Lung microvascular endothelial cell (primary cell): ENCODE measurements at regions not wholly inside any gene's neighbourhood (a gene's known extent, or its start where the extent isn't known, plus 50 kb on each side); places are given as distances from the start of the nearest gene placed in this dataset.

Source experiments
- DNase-seq, 2 donors: peaks; one replicate each; pipeline versions ENCODE4 v3.0.0 to v3.0.0-alpha.2; 2010; ENCODE audit warnings: low read depth in 2 of 2

- no peak for DNase-seq
These were observed 472.1 kb downstream of the BCL11B start for GRCh38 chr14:98799891-98800290.

- DNase-seq: no peak
These were observed 470.0 kb downstream of the BCL11B start for GRCh38 chr14:98802044-98802443.

DNA sequence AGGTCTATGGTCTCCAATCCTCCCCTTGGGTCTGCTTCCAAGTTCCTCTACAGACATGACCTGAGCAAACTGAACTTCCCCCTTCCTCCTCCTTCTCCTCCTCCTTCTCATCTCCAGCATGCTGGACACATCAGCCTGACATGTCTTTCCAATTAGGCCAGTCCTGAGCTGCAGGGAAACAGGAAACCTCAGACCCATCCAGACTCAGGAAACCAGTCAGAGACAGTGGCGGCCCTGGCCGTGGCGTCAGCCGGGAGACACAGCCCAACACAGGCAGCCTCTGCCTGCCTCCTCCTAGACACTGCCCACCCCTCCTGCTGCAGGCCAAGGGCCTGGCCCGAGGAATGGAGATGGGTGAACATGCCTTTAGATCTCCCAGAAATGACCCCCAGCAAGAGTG lies 468.8 kb downstream of the BCL11B start:
- no peak for DNase-seq

GRCh38 chr14:98808494-98809407 lies 463.2 kb downstream of the BCL11B start:
- DNase-seq: no peak

DNA sequence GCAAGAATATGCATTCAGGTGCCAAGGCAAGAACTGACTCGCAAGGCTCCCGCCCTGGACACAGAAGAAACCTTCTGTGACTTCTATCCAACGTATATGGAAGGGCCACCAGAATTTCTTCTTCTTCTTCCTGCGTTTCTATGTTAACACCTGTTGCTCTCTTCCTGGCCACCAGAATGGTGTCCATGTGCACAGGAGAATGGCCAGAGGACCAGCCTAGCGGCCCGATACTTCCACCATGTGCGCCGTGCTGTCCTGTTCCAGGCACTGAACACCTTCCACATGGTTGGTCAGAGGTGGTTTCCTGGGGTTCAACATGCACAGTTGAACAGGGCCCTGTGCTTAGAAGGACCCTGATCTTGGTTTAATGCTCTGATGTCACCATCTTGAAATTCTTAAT lies 455.8 kb downstream of the BCL11B start:
- no peak for DNase-seq

GRCh38 chr14:98816720-98817119 lies 455.3 kb downstream of the BCL11B start:
- DNase-seq: no peak

- DNase-seq: no peak
These were observed 452.7 kb downstream of the BCL11B start for GRCh38 chr14:98819132-98819866.

DNA sequence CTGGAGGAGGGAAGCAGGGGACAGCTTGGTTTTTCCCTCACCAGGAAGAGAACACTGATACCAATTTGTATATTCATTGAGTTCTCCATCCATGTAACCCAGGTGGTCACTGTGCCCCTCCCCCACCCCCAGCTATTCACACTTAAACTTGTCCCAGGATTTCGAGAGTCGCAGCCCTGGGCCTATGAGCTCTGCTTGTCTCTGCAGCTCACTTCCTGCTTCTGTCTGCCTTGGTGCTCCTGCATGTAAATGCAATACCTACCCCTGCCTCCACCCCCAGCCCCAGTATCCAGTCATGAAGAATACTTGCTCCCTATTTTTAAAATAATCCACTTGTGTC lies 452.2 kb downstream of the BCL11B start:
- no peak for DNase-seq

GRCh38 chr14:98822917-98823316 lies 449.1 kb downstream of the BCL11B start:
- no peak for DNase-seq

- no peak for DNase-seq
These were observed 445.4 kb downstream of the BCL11B start for GRCh38 chr14:98826618-98827017.

DNA sequence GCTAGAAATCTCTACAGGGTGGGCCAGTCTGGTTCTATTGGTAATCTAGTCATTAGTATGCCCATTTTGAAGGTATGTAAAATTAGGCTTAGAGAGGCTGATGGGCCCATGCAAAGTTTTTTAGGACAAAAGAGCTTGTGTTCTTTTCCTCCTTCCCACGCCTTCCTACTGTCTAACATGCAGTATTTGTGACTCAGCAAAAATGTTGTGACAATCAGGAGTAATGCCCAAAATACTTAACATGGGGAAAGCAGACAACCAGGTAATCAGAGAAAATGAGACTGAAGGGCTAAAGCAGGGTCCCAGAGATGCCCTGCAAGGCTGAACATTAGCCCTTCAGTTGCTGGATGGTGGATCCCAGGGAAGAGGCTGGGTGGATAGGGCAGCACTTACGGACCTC lies 437.9 kb downstream of the BCL11B start:
- DNase-seq: no peak

DNA sequence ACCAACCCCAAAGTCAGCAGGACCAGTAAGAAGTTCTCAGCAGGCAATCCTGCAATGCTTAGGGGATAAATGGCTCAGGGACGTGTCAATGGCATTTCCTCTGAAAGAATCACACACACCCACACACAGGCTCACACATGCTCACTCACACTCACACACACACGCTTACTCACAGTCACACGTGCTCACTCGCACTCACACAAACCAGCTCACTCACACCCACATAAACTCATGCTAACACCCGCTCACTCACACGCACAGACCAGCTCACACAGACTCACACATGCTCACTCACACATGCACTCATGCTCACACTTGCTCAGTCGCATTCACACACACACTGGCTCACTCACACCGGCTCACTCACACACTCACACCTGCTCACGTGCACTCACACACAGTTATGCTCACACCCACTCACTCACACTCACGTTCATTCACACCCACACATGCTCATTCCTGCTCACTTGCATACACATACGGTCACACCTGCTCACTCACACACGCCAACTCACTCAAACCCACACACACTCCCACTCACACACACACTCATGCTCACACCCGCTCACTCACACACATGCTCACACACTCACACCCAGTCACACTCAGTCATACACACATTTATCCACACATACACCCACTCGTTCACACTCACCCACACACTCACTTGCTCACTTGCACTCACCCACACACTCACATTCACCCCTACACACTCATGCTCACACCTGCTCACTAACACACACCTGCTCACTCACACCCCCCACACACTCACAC lies 436.8 kb downstream of the BCL11B start:
- DNase-seq: no peak

- no peak for DNase-seq
These were observed 436.2 kb downstream of the BCL11B start for GRCh38 chr14:98835825-98836100.

- DNase-seq: no peak
These were observed 431.9 kb downstream of the BCL11B start for GRCh38 chr14:98840091-98840490.

GRCh38 chr14:98840511-98840910 lies 431.5 kb downstream of the BCL11B start:
- DNase-seq: no peak

GRCh38 chr14:98844456-98844855 lies 427.5 kb downstream of the BCL11B start:
- no peak for DNase-seq

GRCh38 chr14:98847521-98848468 lies 424.2 kb downstream of the BCL11B start:
- DNase-seq: no peak

DNA sequence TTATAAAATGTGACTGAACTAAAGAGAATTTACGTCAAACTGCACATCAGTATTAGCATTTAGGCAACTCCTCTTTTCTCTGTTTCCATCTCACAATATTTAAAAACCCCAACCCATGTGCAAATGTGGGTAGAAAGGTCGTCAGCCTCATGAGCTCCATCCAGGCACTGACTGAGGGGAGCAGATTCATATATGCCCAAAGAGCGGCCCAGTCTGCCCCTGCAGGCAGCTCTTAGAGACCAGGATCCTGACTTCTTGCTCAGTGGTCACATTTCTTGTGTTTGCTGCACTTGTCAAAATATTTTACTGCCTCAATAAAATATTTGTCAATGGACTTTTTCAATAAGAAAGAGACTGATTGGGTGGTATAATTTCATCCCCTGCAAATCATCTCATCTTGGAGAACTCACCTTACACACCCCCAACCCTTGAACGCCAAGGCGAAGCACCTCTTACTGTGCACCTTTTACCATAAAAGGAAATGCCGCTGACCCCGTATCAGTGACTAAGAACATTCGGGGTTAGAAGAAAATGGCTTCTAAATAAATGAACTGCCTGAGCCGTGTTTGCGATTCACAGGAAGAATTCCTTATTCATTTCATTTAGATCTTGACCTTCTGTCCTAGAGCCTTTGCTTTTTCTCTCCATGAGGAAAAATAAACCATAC lies 418.8 kb downstream of the BCL11B start:
- DNase-seq: no peak

GRCh38 chr14:98855926-98856715 lies 415.9 kb downstream of the BCL11B start:
- DNase-seq: no peak

GRCh38 chr14:98858158-98858557 lies 413.8 kb downstream of the BCL11B start:
- DNase-seq: no peak
